GM12878 (cell line): ENCODE measurements at regions not wholly inside any gene's neighbourhood (a gene's known extent, or its start where the extent isn't known, plus 50 kb on each side); places are given as distances from the start of the nearest gene placed in this dataset.

Experiments used
- ESRRA ChIP-seq: IDR thresholded peaks from 2 replicates; pipeline ENCODE4 v1.6.1; 2012; ENCODE audit warnings: mild to moderate bottlenecking, low read length, improper control_type of control experiment
- POLR2AphosphoS5 ChIP-seq: IDR thresholded peaks from 2 replicates; pipeline ENCODE4 v1.6.1; 2011; ENCODE audit warnings: mild to moderate bottlenecking, low read length, inconsistent platforms
- PRDM15 ChIP-seq: fragments of 450-650 bp; formaldehyde crosslinking; IDR thresholded peaks from 2 replicates; pipeline ENCODE4 v1.4.0; 2020; ENCODE audit warnings: mild to moderate bottlenecking, moderate library complexity
- REST ChIP-seq: IDR thresholded peaks from 2 replicates; pipeline ENCODE4 v1.6.1; 2012; ENCODE audit warnings: mild to moderate bottlenecking, low read depth, low read length
- ZNF384 ChIP-seq: IDR thresholded peaks from 2 replicates; pipeline ENCODE4 v1.6.1; 2012; ENCODE audit warnings: low read depth, mild to moderate bottlenecking, low read length, improper control_type of control experiment, borderline replicate concordance

- TF ChIP-seq REST: no peak
- TF ChIP-seq PRDM15 (CRISPR knock-in tag): no peak
- no peak for TF ChIP-seq ESRRA
- no peak for TF ChIP-seq ZNF384
- TF ChIP-seq POLR2AphosphoS5: no peak
Observed at GRCh38 chr3:127459891-127460290, 130.6 kb downstream of the TPRA1 start (continued).
